ENCODE measurements at regions not wholly inside any gene's neighbourhood (a gene's known extent, or its start where the extent isn't known, plus 50 kb on each side); places are given as distances from the start of the nearest gene placed in this dataset.

DNA sequence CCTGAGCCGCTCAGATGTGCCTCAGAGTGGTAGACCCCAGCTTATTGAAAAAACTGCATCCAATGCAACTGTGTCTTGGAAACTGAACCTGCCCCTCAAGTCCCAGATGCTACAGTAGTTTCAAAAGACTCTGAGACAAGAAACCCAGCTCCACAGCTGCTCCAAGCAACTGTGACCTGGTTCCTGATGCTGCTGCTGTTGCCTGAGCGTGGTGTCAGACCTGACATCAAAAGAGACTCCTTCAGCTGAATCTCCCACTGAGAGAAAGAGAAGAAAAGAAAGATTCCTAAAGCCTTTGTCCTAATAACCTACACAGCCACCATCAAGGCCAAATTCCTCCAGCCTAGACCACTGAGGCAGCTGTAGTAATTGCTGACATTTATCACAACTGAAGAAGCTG is 630.1 kb downstream of the STIM2 start:
- no peak for TF ChIP-seq CTCF (IDR thresholded peaks at IDR 0.05 in 2 of 3, conservative IDR thresholded peaks at IDR 0.05 in 1 of 3; ENCODE audit: control insufficient read depth in 2 of 3, extremely low read depth in 1 of 3, insufficient read depth in 1 of 3, low read depth in 3 of 3, low read length in 3 of 3)
- TF ChIP-seq NFYA (IDR thresholded peaks at IDR 0.05; ENCODE audit: borderline replicate concordance, low read depth, low read length), result no peak
- TF ChIP-seq HSF1 (IDR thresholded peaks at IDR 0.05; ENCODE audit: low read depth, low read length), result no peak
- no peak for TF ChIP-seq EP300 (IDR thresholded peaks at IDR 0.05; ENCODE audit: borderline replicate concordance in 1 of 2, control insufficient read depth in 1 of 2, low read depth in 2 of 2, low read length in 2 of 2)
- TF ChIP-seq POLR2AphosphoS2 (IDR thresholded peaks at IDR 0.05; ENCODE audit: low read depth, low read length), result no peak

All from GM12878 (cell line).